Panc1 (cell line): ENCODE measurements at regions not wholly inside any gene's neighbourhood (a gene's known extent, or its start where the extent isn't known, plus 50 kb on each side); places are given as distances from the start of the nearest gene placed in this dataset.

Source experiments
- ATAC-seq: fragments of 200-7000 bp; cut with Tn5 transposase; 2 replicates; pipeline ENCODE4 v1.9.1; 2020; ENCODE audit warnings: mild to moderate bottlenecking, moderate library complexity
- BruUV-seq: library from RNA; stranded (reverse); fragments of 400-500 nt; replicated peaks from 2 replicates; lab custom pipeline; 2021; lab: Mats Ljungman, UMichigan
- CTCF ChIA-PET: fragments of 300-600 bp; sonication (Branson Sonifier 250); formaldehyde crosslinking; loops from one replicate; lab custom pipeline; 2022; ENCODE audit warnings: antibody characterized with exemption; lab: Charles Lee
- POLR2A ChIA-PET: fragments of 300-600 bp; sonication (Branson Sonifier 250); formaldehyde crosslinking; loops from one replicate; lab custom pipeline; 2022; ENCODE audit warnings: antibody characterized with exemption; lab: Charles Lee
- DNase-seq: peaks from one replicate; pipeline ENCODE4 v3.0.0-alpha.2; 2010; ENCODE audit warnings: low read depth, low spot score
- H3K27ac ChIP-seq: 2 replicates; pipeline ENCODE4 v1.5.1; 2011; ENCODE audit warnings: mild to moderate bottlenecking, low read length, inconsistent platforms
- H3K27me3 ChIP-seq: fragments of 200-500 bp; sonication (Bioruptor generic); 2 replicates; pipeline ENCODE4 v1.6.0; 2014; ENCODE audit warnings: low read length, inconsistent platforms; ENCODE audit not compliant: control insufficient read depth, insufficient read depth
- H3K36me3 ChIP-seq: fragments of 200-500 bp; sonication (Bioruptor generic); 2 replicates; pipeline ENCODE4 v1.5.1; 2014; ENCODE audit warnings: inconsistent platforms, mild to moderate bottlenecking, low read length, moderate library complexity; ENCODE audit not compliant: control insufficient read depth, insufficient read depth
- H3K4me1 ChIP-seq: 2 replicates; pipeline ENCODE4 v1.5.1; 2011; ENCODE audit warnings: inconsistent platforms, mild to moderate bottlenecking, low read length, moderate library complexity; ENCODE audit not compliant: control insufficient read depth, insufficient read depth
- H3K4me3 ChIP-seq, 2 experiments: 2 replicates each; pipeline ENCODE4 v1.5.1; 2011 to 2012; ENCODE audit warnings: low read depth in 2 of 2, low read length in 2 of 2, mild to moderate bottlenecking in 2 of 2, inconsistent platforms in 1 of 2, moderate library complexity in 1 of 2
- H3K9me3 ChIP-seq: fragments of 200-500 bp; sonication (Bioruptor generic); 2 replicates; pipeline ENCODE4 v1.5.1; 2014; ENCODE audit warnings: low read depth, mild to moderate bottlenecking, inconsistent platforms, low read length, moderate library complexity; ENCODE audit not compliant: control insufficient read depth, insufficient read depth
- CTCF ChIP-seq: fragments of 450-650 bp; IDR thresholded peaks from 2 replicates; pipeline ENCODE4 v1.5.1; 2017; ENCODE audit warnings: mild to moderate bottlenecking
- POLR2AphosphoS5 ChIP-seq: IDR thresholded peaks from 2 replicates; pipeline ENCODE4 v1.6.1; 2012; ENCODE audit warnings: mild to moderate bottlenecking, low read depth, low read length, moderate library complexity
- REST ChIP-seq, 2 experiments: IDR thresholded peaks; 2 replicates each; pipeline ENCODE4 v1.6.1; 2011 to 2012; ENCODE audit warnings: low read depth in 2 of 2, control low read depth in 1 of 2, low read length in 1 of 2, mild to moderate bottlenecking in 1 of 2, moderate library complexity in 1 of 2; ENCODE audit not compliant: insufficient read depth in 1 of 2
- SIN3A ChIP-seq: IDR thresholded peaks from 2 replicates; pipeline ENCODE4 v1.6.1; 2012; ENCODE audit warnings: low read depth, mild to moderate bottlenecking, low read length, moderate library complexity, borderline replicate concordance; ENCODE audit not compliant: insufficient read depth
- TCF7L2 ChIP-seq: IDR thresholded peaks from 2 replicates; pipeline ENCODE4 v1.6.1; 2011; ENCODE audit warnings: mild to moderate bottlenecking, low read depth, low read length, inconsistent platforms
- in situ Hi-C: cut with HindIII; loops from 2 replicates; pipeline ENCODE4 v1.10.0; 2016; ENCODE audit warnings: low sequenced_read_pairs, low pct_unique_long_range_greater_than_20kb
- intact Hi-C: fragments of 100-400 bp; cut with micrococcal nuclease; formaldehyde crosslinking; loops from one replicate; pipeline ENCODE4 v1.10.0; 2022; ENCODE audit not compliant: unreplicated experiment

GRCh38 chr18:64562651-64563050 is 413.8 kb upstream of the LINC00305 start:
- ChIA-PET CTCF (no interaction called here), POLR2A (no interaction called here)
- Histone ChIP-seq H3K9me3 (no peaks in the 10 kb centered on the region), H3K36me3 (no peaks in the 10 kb centered on the region), H3K4me3 (no peak overlapping the region), H3K4me1 (no peaks in the 10 kb centered on the region), H3K27me3 (no peaks in the 10 kb centered on the region), H3K27ac (no peak overlapping the region)
- no peak for TF ChIP-seq CTCF
- TF ChIP-seq POLR2AphosphoS5 = no peak
- no peak for TF ChIP-seq TCF7L2
- TF ChIP-seq REST (IDR thresholded peaks at IDR 0.05; ENCODE audit: insufficient read depth in 1 of 2, low read depth in 2 of 2, low read length in 1 of 2) = no peak
- no peak for TF ChIP-seq SIN3A
- intact Hi-C loops = no loop called here
- DNase-seq = no peak
- BruUV-seq = no TSS peak
- in situ Hi-C loops = no loop called here
- no peak for ATAC-seq

GRCh38 chr18:64546451-64546850 is 397.6 kb upstream of the LINC00305 start:
- no peak for TF ChIP-seq TCF7L2
- TF ChIP-seq POLR2AphosphoS5 = no peak
- TF ChIP-seq SIN3A = no peak
- TF ChIP-seq CTCF = no peak
- TF ChIP-seq REST (IDR thresholded peaks at IDR 0.05; ENCODE audit: insufficient read depth in 1 of 2, low read depth in 2 of 2, low read length in 1 of 2) = no peak
- Histone ChIP-seq H3K27ac (no peak overlapping the region), H3K27me3 (no peaks in the 10 kb centered on the region), H3K4me3 (no peak overlapping the region), H3K4me1 (no peaks in the 10 kb centered on the region), H3K9me3 (no peaks in the 10 kb centered on the region), H3K36me3 (no peaks in the 10 kb centered on the region)
- DNase-seq (no peak), ATAC-seq (no peak)
- ChIA-PET CTCF (no interaction called here), POLR2A (no interaction called here)
- BruUV-seq = no TSS peak
- in situ Hi-C loops = no loop called here
- intact Hi-C loops = no loop called here
